AG09309 (cell line): ENCODE measurements at regions not wholly inside any gene's neighbourhood (a gene's known extent, or its start where the extent isn't known, plus 50 kb on each side); places are given as distances from the start of the nearest gene placed in this dataset.

Experiments
- DNase-seq: peaks from one replicate; pipeline ENCODE4 v3.0.0-alpha.2; 2010; ENCODE audit warnings: low read depth
- H3K4me3 ChIP-seq: 2 replicates; pipeline ENCODE4 v1.5.1; 2011; ENCODE audit warnings: mild to moderate bottlenecking, low read depth, low read length, moderate library complexity; ENCODE audit not compliant: control insufficient read depth
- CTCF ChIP-seq: IDR thresholded peaks from 2 replicates; pipeline ENCODE4 v1.5.1; 2011; ENCODE audit warnings: mild to moderate bottlenecking, low read depth, low read length, inconsistent platforms; ENCODE audit not compliant: insufficient read depth, control insufficient read depth; ENCODE audit errors: missing control alignments

DNA sequence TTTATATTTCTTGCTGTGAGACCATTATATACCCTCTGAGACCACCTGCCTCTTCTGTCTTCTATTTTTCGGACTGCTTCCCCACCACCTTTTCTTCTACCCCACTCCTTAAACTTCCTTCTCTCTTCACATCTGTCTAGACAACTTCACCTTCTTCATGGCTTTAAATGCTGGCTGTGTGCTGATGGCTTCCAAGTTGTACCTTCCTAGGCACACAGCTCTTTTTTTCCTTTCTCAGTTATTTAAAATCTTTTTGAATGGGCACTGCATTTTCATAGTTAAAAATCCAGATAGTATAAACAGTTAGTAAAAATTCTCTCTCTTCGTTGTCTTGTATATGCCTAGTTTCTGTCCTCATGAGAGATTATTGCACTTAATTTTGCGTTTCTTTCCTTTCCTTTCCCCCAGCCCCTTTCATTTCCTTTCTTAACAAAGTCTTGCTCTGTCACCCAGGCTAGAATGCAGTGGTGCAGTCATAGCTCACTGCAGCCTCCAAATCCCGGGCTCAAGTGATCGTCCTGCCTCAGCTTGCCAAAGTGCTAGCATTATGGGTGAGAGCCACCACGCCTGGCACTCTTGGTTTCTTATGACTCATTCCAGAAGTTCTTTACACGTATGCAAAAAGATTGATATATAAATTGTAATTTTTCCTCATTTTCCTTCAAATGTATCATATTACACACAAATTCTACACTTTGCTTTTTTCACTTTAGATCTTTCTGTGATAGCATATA is 114.3 kb downstream of the NPIPB5 start:
- DNase-seq, result no peak
- H3K4me3 ChIP-seq, result no peak overlapping the region
- TF ChIP-seq CTCF, result no peak

GRCh38 chr16:22625967-22626366 is 115.3 kb downstream of the NPIPB5 start:
- DNase-seq, result no peak
- TF ChIP-seq CTCF, result no peak
- no peak overlapping the region for H3K4me3 ChIP-seq

DNA sequence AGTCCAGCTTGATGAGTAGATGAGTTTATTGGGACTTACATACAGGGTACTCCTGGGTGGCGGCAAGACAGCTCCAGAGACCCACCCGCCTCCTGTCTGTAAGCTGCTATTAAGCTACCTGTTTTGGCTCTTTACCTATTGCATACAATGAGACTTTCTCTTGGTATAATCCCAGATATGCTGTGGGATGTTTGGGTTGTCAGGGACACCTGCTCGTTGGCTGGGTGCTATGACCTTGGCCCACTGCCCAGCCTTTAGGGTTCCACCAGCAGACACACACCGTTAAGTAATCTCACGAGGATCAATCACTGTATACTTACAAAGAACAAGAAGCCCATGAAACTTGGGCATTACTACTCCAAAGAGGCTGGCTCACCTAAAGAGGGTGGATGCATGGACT is 116.4 kb downstream of the NPIPB5 start:
- no peak for DNase-seq
- TF ChIP-seq CTCF, result no peak
- H3K4me3 ChIP-seq, result no peak overlapping the region

DNA sequence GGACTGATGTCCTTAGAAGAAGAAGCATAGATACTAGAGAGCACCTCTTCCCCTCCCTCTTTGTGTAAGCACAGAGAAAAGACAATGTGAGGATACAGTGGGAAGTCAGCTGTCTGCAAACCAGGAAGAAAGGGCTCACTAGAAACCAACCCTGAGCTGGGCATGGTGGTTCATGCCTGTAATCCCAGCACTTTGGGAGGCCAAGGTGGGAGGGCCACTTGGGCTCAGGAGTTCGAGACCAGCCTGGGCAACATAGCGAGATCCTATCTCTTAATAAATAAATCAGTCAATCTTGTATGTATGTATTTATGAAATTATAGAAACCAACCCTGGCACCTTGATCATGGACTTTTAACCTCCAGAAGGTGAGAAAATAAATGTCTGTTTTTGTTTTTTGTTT is 118.3 kb downstream of the NPIPB5 start:
- no peak for TF ChIP-seq CTCF
- no peak for DNase-seq
- H3K4me3 ChIP-seq, result no peak overlapping the region

GRCh38 chr16:22630242-22630641 is 119.6 kb downstream of the NPIPB5 start:
- H3K4me3 ChIP-seq, result no peak overlapping the region
- DNase-seq, result no peak
- TF ChIP-seq CTCF, result no peak

DNA sequence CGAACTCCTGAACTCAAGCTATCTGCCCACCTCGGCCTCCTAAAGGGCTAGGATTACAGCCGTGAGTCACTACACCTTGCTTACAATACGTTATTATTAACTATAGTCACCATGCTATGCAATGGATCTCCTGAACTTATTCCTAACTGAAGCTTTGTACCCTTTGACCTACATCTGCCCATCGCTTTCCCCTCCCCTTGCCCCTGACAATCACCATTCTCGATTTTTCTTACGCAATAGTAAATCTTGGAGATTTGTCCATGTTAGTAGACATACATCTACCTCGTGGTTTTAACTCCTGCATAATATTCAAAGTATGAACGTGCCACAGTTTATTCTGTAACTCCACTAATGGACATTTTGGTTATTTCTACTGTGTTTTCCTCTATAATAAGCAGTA is 120.6 kb downstream of the NPIPB5 start:
- TF ChIP-seq CTCF, result no peak
- no peak overlapping the region for H3K4me3 ChIP-seq
- no peak for DNase-seq
